ENCODE measurements at regions not wholly inside any gene's neighbourhood (a gene's known extent, or its start where the extent isn't known, plus 50 kb on each side); places are given as distances from the start of the nearest gene placed in this dataset.

DNA sequence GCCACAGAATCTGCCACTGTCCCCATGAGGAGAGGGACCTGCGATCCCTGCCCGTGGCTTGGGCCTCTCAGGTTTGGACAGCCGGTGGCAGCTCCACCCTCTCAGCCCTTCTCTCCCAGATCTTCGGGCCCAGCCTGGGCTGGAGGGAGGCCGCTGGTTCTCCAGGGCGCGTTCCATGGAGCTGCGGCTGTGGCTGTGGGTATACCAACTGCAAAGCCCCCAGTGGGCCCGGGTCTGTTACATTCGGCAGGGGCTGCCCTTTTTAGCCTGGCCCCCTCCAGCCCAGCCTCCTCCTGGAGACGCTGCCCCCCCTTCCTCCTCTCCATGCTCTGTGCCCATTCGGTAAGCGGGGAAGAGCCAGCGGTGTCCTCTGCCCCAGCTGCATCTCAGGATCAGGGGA, 64.7 kb upstream of the ZNF469 start:
- TF ChIP-seq POLR2AphosphoS5 (IDR thresholded peaks at IDR 0.05), result no peak
- no peak for TF ChIP-seq POLR2A (IDR thresholded peaks at IDR 0.05)
- TF ChIP-seq, protein P1, sequence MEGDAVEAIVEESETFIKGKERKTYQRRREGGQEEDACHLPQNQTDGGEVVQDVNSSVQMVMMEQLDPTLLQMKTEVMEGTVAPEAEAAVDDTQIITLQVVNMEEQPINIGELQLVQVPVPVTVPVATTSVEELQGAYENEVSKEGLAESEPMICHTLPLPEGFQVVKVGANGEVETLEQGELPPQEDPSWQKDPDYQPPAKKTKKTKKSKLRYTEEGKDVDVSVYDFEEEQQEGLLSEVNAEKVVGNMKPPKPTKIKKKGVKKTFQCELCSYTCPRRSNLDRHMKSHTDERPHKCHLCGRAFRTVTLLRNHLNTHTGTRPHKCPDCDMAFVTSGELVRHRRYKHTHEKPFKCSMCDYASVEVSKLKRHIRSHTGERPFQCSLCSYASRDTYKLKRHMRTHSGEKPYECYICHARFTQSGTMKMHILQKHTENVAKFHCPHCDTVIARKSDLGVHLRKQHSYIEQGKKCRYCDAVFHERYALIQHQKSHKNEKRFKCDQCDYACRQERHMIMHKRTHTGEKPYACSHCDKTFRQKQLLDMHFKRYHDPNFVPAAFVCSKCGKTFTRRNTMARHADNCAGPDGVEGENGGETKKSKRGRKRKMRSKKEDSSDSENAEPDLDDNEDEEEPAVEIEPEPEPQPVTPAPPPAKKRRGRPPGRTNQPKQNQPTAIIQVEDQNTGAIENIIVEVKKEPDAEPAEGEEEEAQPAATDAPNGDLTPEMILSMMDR (IDR thresholded peaks at IDR 0.05), result no peak
- no peak for TF ChIP-seq EP300 (IDR thresholded peaks at IDR 0.05)
